ENCODE measurements at regions not wholly inside any gene's neighbourhood (a gene's known extent, or its start where the extent isn't known, plus 50 kb on each side); places are given as distances from the start of the nearest gene placed in this dataset.

GRCh38 chr16:48067388-48067787 lies 88.4 kb downstream of the ABCC12 start:
- no peak overlapping the region for H2AFZ ChIP-seq (ENCODE audit: low read depth, low read length)
- H3K79me2 ChIP-seq (ENCODE audit: control insufficient read depth, insufficient read depth, low read length) = no peaks in the 10 kb centered on the region
- H3K4me2 ChIP-seq (ENCODE audit: insufficient read depth, low read length) = no peak overlapping the region
- no peaks in the 10 kb centered on the region for H4K20me1 ChIP-seq (replicated peaks; ENCODE audit: control insufficient read depth, insufficient read depth, low read length)
- no TSS peak for BruUV-seq (replicated peaks)
- POLR2A ChIA-PET = no interaction called here
- no peak for ATAC-seq
- in situ Hi-C loops (cut with MboI) = no loop called here
- 0% methylated on average over 2 of the region's 2 CpGs for WGBS (ENCODE audit: insufficient coverage, low coverage, missing lambda C conversion rate)
- H3K4me1 ChIP-seq (replicated peaks in 1 of 2; ENCODE audit: control insufficient read depth in 2 of 2, insufficient read depth in 2 of 2, low read length in 2 of 2) = no peaks in the 10 kb centered on the region
- CTCF ChIA-PET (ENCODE audit: low intra/inter-chr PET ratio) = no interaction called here
- no peaks in the 10 kb centered on the region for H3K27me3 ChIP-seq (ENCODE audit: control insufficient read depth in 2 of 2, insufficient read depth in 2 of 2, low read length in 2 of 2)
- no peak for DNase-seq (ENCODE audit: extremely low read depth in 1 of 4, low spot score in 3 of 4)
- H3K9ac ChIP-seq (ENCODE audit: insufficient read depth in 1 of 2, low read depth in 2 of 2, low read length in 2 of 2) = no peak overlapping the region
- no peak for TF ChIP-seq MEF2D (tag; conservative IDR thresholded peaks at IDR 0.05; ENCODE audit: low read depth)
- TF ChIP-seq, protein P1, sequence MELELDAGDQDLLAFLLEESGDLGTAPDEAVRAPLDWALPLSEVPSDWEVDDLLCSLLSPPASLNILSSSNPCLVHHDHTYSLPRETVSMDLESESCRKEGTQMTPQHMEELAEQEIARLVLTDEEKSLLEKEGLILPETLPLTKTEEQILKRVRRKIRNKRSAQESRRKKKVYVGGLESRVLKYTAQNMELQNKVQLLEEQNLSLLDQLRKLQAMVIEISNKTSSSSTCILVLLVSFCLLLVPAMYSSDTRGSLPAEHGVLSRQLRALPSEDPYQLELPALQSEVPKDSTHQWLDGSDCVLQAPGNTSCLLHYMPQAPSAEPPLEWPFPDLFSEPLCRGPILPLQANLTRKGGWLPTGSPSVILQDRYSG (tag; conservative IDR thresholded peaks at IDR 0.05; ENCODE audit: low read depth) = no peak
- TF ChIP-seq BHLHE40 (IDR thresholded peaks at IDR 0.05; ENCODE audit: low read length) = no peak
- TF ChIP-seq ZNF830 (CRISPR knock-in tag; IDR thresholded peaks at IDR 0.05) = no peak
- no peak for TF ChIP-seq KAT8 (IDR thresholded peaks at IDR 0.05; ENCODE audit: low read depth)
- TF ChIP-seq KLF1 (tag; IDR thresholded peaks at IDR 0.05) = no peak
- no peak for TF ChIP-seq SMARCB1 (IDR thresholded peaks at IDR 0.05; ENCODE audit: insufficient read length, low read depth)
- TF ChIP-seq, protein P2, sequence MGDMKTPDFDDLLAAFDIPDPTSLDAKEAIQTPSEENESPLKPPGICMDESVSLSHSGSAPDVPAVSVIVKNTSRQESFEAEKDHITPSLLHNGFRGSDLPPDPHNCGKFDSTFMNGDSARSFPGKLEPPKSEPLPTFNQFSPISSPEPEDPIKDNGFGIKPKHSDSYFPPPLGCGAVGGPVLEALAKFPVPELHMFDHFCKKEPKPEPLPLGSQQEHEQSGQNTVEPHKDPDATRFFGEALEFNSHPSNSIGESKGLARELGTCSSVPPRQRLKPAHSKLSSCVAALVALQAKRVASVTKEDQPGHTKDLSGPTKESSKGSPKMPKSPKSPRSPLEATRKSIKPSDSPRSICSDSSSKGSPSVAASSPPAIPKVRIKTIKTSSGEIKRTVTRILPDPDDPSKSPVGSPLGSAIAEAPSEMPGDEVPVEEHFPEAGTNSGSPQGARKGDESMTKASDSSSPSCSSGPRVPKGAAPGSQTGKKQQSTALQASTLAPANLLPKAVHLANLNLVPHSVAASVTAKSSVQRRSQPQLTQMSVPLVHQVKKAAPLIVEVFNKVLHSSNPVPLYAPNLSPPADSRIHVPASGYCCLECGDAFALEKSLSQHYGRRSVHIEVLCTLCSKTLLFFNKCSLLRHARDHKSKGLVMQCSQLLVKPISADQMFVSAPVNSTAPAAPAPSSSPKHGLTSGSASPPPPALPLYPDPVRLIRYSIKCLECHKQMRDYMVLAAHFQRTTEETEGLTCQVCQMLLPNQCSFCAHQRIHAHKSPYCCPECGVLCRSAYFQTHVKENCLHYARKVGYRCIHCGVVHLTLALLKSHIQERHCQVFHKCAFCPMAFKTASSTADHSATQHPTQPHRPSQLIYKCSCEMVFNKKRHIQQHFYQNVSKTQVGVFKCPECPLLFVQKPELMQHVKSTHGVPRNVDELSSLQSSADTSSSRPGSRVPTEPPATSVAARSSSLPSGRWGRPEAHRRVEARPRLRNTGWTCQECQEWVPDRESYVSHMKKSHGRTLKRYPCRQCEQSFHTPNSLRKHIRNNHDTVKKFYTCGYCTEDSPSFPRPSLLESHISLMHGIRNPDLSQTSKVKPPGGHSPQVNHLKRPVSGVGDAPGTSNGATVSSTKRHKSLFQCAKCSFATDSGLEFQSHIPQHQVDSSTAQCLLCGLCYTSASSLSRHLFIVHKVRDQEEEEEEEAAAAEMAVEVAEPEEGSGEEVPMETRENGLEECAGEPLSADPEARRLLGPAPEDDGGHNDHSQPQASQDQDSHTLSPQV (IDR thresholded peaks at IDR 0.05) = no peak
- TF ChIP-seq ZFPM2 (CRISPR knock-in tag; IDR thresholded peaks at IDR 0.05) = no peak
- no peak for FAIRE-seq
- H3K9me3 ChIP-seq (replicated peaks; ENCODE audit: control insufficient read depth, insufficient read depth, low read depth, low read length) = no peaks in the 10 kb centered on the region
- H3K27ac ChIP-seq (ENCODE audit: extremely low read depth, low read depth, low read length) = no peak overlapping the region
- H3K9me1 ChIP-seq (ENCODE audit: control insufficient read depth, insufficient read depth, low read length) = no peaks in the 10 kb centered on the region
- intact Hi-C loops (cut with micrococcal nuclease) = no loop called here
- H3K4me3 ChIP-seq = no peak overlapping the region
- H3K36me3 ChIP-seq (ENCODE audit: control insufficient read depth, insufficient read depth, low read length) = no peaks in the 10 kb centered on the region
